K562 (cell line): ENCODE measurements at regions not wholly inside any gene's neighbourhood (a gene's known extent, or its start where the extent isn't known, plus 50 kb on each side); places are given as distances from the start of the nearest gene placed in this dataset.

ENCODE experiments used
- ATAC-seq: fragments of 200-7000 bp; cut with Tn5 transposase; 3 replicates; pipeline ENCODE4 v1.9.1; 2020; ENCODE audit warnings: moderate library complexity
- BruUV-seq: library from RNA; stranded (reverse); fragments of 400-500 nt; replicated peaks from 2 replicates; lab custom pipeline; 2021; lab: Mats Ljungman, UMichigan
- CTCF ChIA-PET: fragments of 300-600 bp; formaldehyde crosslinking; extraction: SDS; loops from one replicate; lab custom pipeline; 2021; ENCODE audit warnings: low intra/inter-chr PET ratio; lab: Yijun Ruan, JAX
- POLR2A ChIA-PET: fragments of 300-600, 350-650 bp; sonication (Branson Sonifier 250); formaldehyde crosslinking; extraction: SDS; loops from one replicate; lab custom pipeline; 2021; ENCODE audit warnings: antibody characterized with exemption, inconsistent platforms; lab: Yijun Ruan, JAX
- DNase-seq, 4 experiments: peaks; one replicate each; pipeline versions ENCODE4 v3.0.0 to v3.0.0-alpha.2; 2011 to 2018; ENCODE audit warnings: low spot score in 3 of 4, mixed read lengths in 3 of 4; ENCODE audit errors: extremely low read depth in 1 of 4
- FAIRE-seq: peaks from 2 replicates; lab custom pipeline; 2011; peaks lifted over from hg19 to GRCh38; lab: Jason Lieb, UNC
- H2AFZ ChIP-seq: 2 replicates; pipeline ENCODE4 v1.6.0; 2011; ENCODE audit warnings: low read depth, low read length, control low read depth, inconsistent platforms
- H3K27ac ChIP-seq: fragments of 200-600 bp; 3 replicates; pipeline ENCODE4 v1.8.0; 2011; ENCODE audit warnings: low read depth, mild to moderate bottlenecking, control low read depth, inconsistent platforms, low read length, moderate library complexity, mixed read lengths; ENCODE audit errors: extremely low read depth
- H3K27me3 ChIP-seq, 2 experiments: fragments of 300-600 bp in 1 of 2; 2 replicates in 1 of 2; 3 replicates in 1 of 2; pipeline versions ENCODE4 v1.6.0 to v1.8.0; 2011; ENCODE audit warnings: inconsistent platforms in 2 of 2, low read length in 2 of 2, mild to moderate bottlenecking in 1 of 2, mixed read lengths in 1 of 2, moderate library complexity in 1 of 2; ENCODE audit not compliant: control insufficient read depth in 2 of 2, insufficient read depth in 2 of 2
- H3K36me3 ChIP-seq: fragments of 300-600 bp; 3 replicates; pipeline ENCODE4 v1.8.0; 2011; ENCODE audit warnings: mild to moderate bottlenecking, low read length, inconsistent platforms; ENCODE audit not compliant: control insufficient read depth, insufficient read depth
- H3K4me1 ChIP-seq, 2 experiments: fragments of 200-600 bp in 1 of 2; replicated peaks in 1 of 2; 2 replicates in 1 of 2; 3 replicates in 1 of 2; pipeline versions ENCODE4 v1.5.1 to v1.8.0; 2011; ENCODE audit warnings: inconsistent platforms in 2 of 2, low read length in 2 of 2, mild to moderate bottlenecking in 1 of 2, mixed read lengths in 1 of 2, moderate library complexity in 1 of 2; ENCODE audit not compliant: control insufficient read depth in 2 of 2, insufficient read depth in 2 of 2
- H3K4me2 ChIP-seq: 2 replicates; pipeline ENCODE4 v1.6.1; 2011; ENCODE audit warnings: low read length, control low read depth, inconsistent platforms, mixed read lengths; ENCODE audit not compliant: insufficient read depth
- H3K4me3 ChIP-seq: fragments of 200-600 bp; sonication (generic), shearing (Covaris generic); 2 replicates; pipeline ENCODE4 v1.5.1; 2016; ENCODE audit warnings: control low read depth, inconsistent platforms
- H3K79me2 ChIP-seq: fragments of 200-600 bp; 3 replicates; pipeline ENCODE4 v1.8.0; 2011; ENCODE audit warnings: low read length, inconsistent platforms; ENCODE audit not compliant: control insufficient read depth, insufficient read depth
- H3K9ac ChIP-seq, 2 experiments: 2 replicates each; pipeline versions ENCODE4 v1.6.0 to v1.6.1; 2011; ENCODE audit warnings: low read depth in 2 of 2, low read length in 2 of 2, control low read depth in 1 of 2, inconsistent platforms in 1 of 2, mild to moderate bottlenecking in 1 of 2, mixed read lengths in 1 of 2; ENCODE audit not compliant: insufficient read depth in 1 of 2
- H3K9me1 ChIP-seq: one replicate; pipeline ENCODE4 v1.6.0; 2011; ENCODE audit warnings: inconsistent platforms, mild to moderate bottlenecking, low read length, moderate library complexity; ENCODE audit not compliant: control insufficient read depth, insufficient read depth
- H3K9me3 ChIP-seq: replicated peaks from 2 replicates; pipeline ENCODE4 v1.5.1; 2011; ENCODE audit warnings: low read depth, low read length, inconsistent platforms; ENCODE audit not compliant: control insufficient read depth, insufficient read depth
- H4K20me1 ChIP-seq: replicated peaks from 2 replicates; pipeline ENCODE4 v1.6.1; 2011; ENCODE audit warnings: low read length, inconsistent platforms, mixed read lengths; ENCODE audit not compliant: control insufficient read depth, insufficient read depth
- CBX5 ChIP-seq: IDR thresholded peaks from 2 replicates; pipeline ENCODE4 v1.6.1; 2014; ENCODE audit warnings: low read depth, borderline replicate concordance
- HMG20B ChIP-seq: fragments of 250-450 bp; sonication (Bioruptor Pico); IDR thresholded peaks from 2 replicates; pipeline ENCODE4 v1.5.0; 2021; ENCODE audit warnings: mild to moderate bottlenecking
- MGA ChIP-seq: fragments of 450-650 bp; IDR thresholded peaks from 2 replicates; pipeline ENCODE4 v1.6.1; 2016; ENCODE audit warnings: mild to moderate bottlenecking, moderate library complexity
- PTTG1 ChIP-seq: fragments of 450-650 bp; IDR thresholded peaks from 2 replicates; pipeline ENCODE4 v1.6.1; 2016; ENCODE audit warnings: low read depth, mild to moderate bottlenecking, missing genetic modification characterization, missing compliant biosample characterization
- TAL1 ChIP-seq: fragments of 450-650 bp; IDR thresholded peaks from 2 replicates; pipeline ENCODE4 v1.6.1; 2016; ENCODE audit warnings: mild to moderate bottlenecking
- U2AF1 ChIP-seq: fragments of 200-400 bp; formaldehyde crosslinking; optimal IDR thresholded peaks from 2 replicates; pipeline ENCODE3; 2017; ENCODE audit warnings: mild to moderate bottlenecking, low read depth, low read length, moderate library complexity
- ZNF79 ChIP-seq: fragments of 250-450 bp; sonication (Bioruptor Pico); IDR thresholded peaks from 2 replicates; pipeline ENCODE4 v1.4.0; 2020; ENCODE audit warnings: low read depth, mild to moderate bottlenecking, moderate library complexity
- WGBS: fragments of 100-300 bp; shearing (Covaris generic); methylation state at CpG from one replicate; pipeline ENCODE4 v1.1.6; 2016; ENCODE audit warnings: low coverage, mixed read lengths; ENCODE audit not compliant: insufficient coverage; ENCODE audit errors: missing lambda C conversion rate; 5-methylcytosine and 5-hydroxymethylcytosine counted together
- in situ Hi-C: fragments of 300-500 bp; cut with MboI; formaldehyde crosslinking; loops from 4 replicates; pipeline ENCODE4 v1.15.0; 2018; ENCODE audit warnings: inconsistent platforms, mixed read lengths
- intact Hi-C: fragments of 100-400 bp; cut with micrococcal nuclease; formaldehyde crosslinking; loops from 2 replicates; pipeline ENCODE4 v1.14.2; 2022

DNA sequence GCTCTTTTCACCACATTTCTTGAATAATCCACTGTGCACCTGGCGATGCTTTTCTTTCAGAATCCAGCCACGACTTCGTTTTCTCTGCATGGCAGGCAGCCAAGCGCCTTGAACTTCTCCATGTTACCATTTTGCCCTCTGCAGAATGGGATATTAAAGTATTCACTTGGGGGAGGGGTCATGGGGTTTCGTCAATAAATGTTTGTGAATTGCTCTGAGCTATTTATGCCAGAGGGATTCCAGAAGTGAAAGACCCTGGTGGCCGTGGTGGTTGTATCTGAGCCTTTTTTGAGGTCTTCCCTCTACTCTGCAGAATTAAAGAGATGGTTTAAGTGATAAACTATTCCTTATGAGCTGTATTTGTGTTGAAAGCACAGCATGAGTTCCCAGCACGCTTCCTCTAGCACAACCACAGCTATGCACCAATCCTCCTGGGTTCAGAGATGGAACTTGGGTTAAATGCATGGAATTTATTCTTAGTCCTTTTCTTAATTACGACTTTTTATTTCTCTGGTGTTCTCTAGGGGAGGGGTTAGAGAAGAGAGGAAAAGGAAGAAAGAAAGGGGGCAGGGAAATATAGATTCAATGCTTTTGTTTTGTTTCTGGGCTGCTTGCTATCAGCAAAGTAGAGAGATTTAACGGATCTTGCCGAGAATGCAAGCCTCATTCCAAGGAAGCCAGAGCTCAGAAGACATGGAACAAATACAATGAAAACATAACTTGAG lies 478.2 kb upstream of the TNC start:
- Histone ChIP-seq H3K9ac (no peak overlapping the region), H3K9me3 (no peaks in the 10 kb centered on the region), H3K27ac (no peak overlapping the region), H4K20me1 (no peaks in the 10 kb centered on the region), H3K9me1 (no peaks in the 10 kb centered on the region), H3K4me2 (no peak overlapping the region), H3K4me3 (no peak overlapping the region), H3K27me3 (no peaks in the 10 kb centered on the region), H2AFZ (no peak overlapping the region), H3K79me2 (no peaks in the 10 kb centered on the region), H3K36me3 (no peaks in the 10 kb centered on the region), H3K4me1 (no peaks in the 10 kb centered on the region)
- intact Hi-C loops (loop anchor here (10.0 kb wide), 1 partner anchor 911 kb away; the partner anchor contains the start of gene TEX48), in situ Hi-C loops (no loop called here)
- TF ChIP-seq HMG20B (CRISPR knock-in tag): no peak
- no peak for TF ChIP-seq CBX5
- no peak for TF ChIP-seq TAL1
- TF ChIP-seq ZNF79 (CRISPR knock-in tag): no peak
- no peak for TF ChIP-seq U2AF1
- no peak for TF ChIP-seq PTTG1
- TF ChIP-seq MGA: no peak
- DNase-seq (no peak), FAIRE-seq (no peak), ATAC-seq (no peak)
- ChIA-PET POLR2A (no interaction called here), CTCF (no interaction called here)
- no TSS peak for BruUV-seq
- 0% methylated on average over 9 of the region's 10 CpGs for WGBS
